Hepatocyte (in vitro differentiated cells): ENCODE measurements at regions not wholly inside any gene's neighbourhood (a gene's known extent, or its start where the extent isn't known, plus 50 kb on each side); places are given as distances from the start of the nearest gene placed in this dataset.
"Not testable (repeated sequence)": the region's sequence is repeated elsewhere in the genome, so short reads cannot be mapped to it uniquely, and the experiment has no call there.

ENCODE experiments used
- DNase-seq: peaks from one replicate; pipeline ENCODE4 v3.0.0-alpha.2; 2016; ENCODE audit warnings: low spot score
- H2AFZ ChIP-seq: fragments of 200-600 bp; sonication (generic); 2 replicates; pipeline ENCODE4 v1.6.0; 2016; ENCODE audit warnings: antibody characterized with exemption, mild to moderate bottlenecking
- H3K27ac ChIP-seq: fragments of 200-600 bp; sonication (generic); 2 replicates; pipeline ENCODE4 v1.5.1; 2016; ENCODE audit warnings: mild to moderate bottlenecking
- H3K27me3 ChIP-seq: fragments of 200-600 bp; sonication (generic); 2 replicates; pipeline ENCODE4 v1.6.1; 2016
- H3K36me3 ChIP-seq: fragments of 200-600 bp; sonication (generic); replicated peaks from 2 replicates; pipeline ENCODE4 v1.5.1; 2016; ENCODE audit warnings: low read depth; ENCODE audit not compliant: insufficient read depth
- H3K4me1 ChIP-seq: fragments of 200-600 bp; sonication (generic); 2 replicates; pipeline ENCODE4 v1.5.1; 2016; ENCODE audit warnings: mild to moderate bottlenecking, moderate library complexity; ENCODE audit not compliant: insufficient read depth
- H3K4me2 ChIP-seq: fragments of 200-600 bp; sonication (generic); 2 replicates; pipeline ENCODE4 v1.6.0; 2016
- H3K4me3 ChIP-seq: fragments of 200-600 bp; sonication (generic); 2 replicates; pipeline ENCODE4 v1.5.1; 2016; ENCODE audit warnings: mild to moderate bottlenecking
- H3K79me2 ChIP-seq: fragments of 200-600 bp; sonication (generic); 2 replicates; pipeline ENCODE4 v1.6.0; 2017; ENCODE audit warnings: mild to moderate bottlenecking
- H3K9me2 ChIP-seq: fragments of 200-600 bp; sonication (generic); replicated peaks from 2 replicates; pipeline ENCODE4 v1.6.0; 2017; ENCODE audit warnings: mild to moderate bottlenecking; ENCODE audit not compliant: insufficient read depth
- H3K9me3 ChIP-seq: fragments of 200-600 bp; sonication (generic); 2 replicates; pipeline ENCODE4 v1.5.1; 2016; ENCODE audit warnings: low read depth, mild to moderate bottlenecking
- H4K20me1 ChIP-seq: fragments of 200-600 bp; sonication (generic); 2 replicates; pipeline ENCODE4 v1.6.0; 2016; ENCODE audit warnings: mild to moderate bottlenecking; ENCODE audit not compliant: insufficient read depth, poor library complexity, severe bottlenecking
- CTCF ChIP-seq: fragments of 200-600 bp; sonication (generic); IDR thresholded peaks from 2 replicates; pipeline ENCODE4 v1.5.1; 2016; ENCODE audit warnings: antibody characterized with exemption, mild to moderate bottlenecking; ENCODE audit not compliant: poor library complexity
- EZH2 ChIP-seq: fragments of 200-600 bp; sonication (generic); IDR thresholded peaks from 2 replicates; pipeline ENCODE4 v1.6.1; 2016; ENCODE audit warnings: antibody characterized with exemption, mild to moderate bottlenecking, borderline replicate concordance
- EZH2phosphoT487 ChIP-seq: fragments of 200-600 bp; sonication (generic); IDR thresholded peaks from one replicate; pipeline ENCODE4 v1.6.1; 2018; ENCODE audit warnings: antibody characterized with exemption, mild to moderate bottlenecking, low read depth, moderate library complexity; ENCODE audit not compliant: unreplicated experiment, severe bottlenecking
- WGBS: methylation state at CpG from one replicate; pipeline ENCODE4 v1.1.6; 2016; ENCODE audit warnings: low lambda C conversion rate; ENCODE audit errors: missing lambda C conversion rate; 5-methylcytosine and 5-hydroxymethylcytosine counted together

GRCh38 chr13:22944378-22944777 is 236.4 kb upstream of the SGCG start:
- H3K36me3 ChIP-seq, result no peaks in the 10 kb centered on the region
- no peak for TF ChIP-seq CTCF
- TF ChIP-seq EZH2phosphoT487, result no peak
- no peak for TF ChIP-seq EZH2
- H3K9me2 ChIP-seq, result no peaks in the 10 kb centered on the region
- H3K4me2 ChIP-seq, result no peak overlapping the region
- H2AFZ ChIP-seq, result no peak overlapping the region
- H3K4me1 ChIP-seq, result no peaks in the 10 kb centered on the region
- no peaks in the 10 kb centered on the region for H3K27me3 ChIP-seq
- no peaks in the 10 kb centered on the region for H3K79me2 ChIP-seq
- no peaks in the 10 kb centered on the region for H4K20me1 ChIP-seq
- 91% methylated on average over 13 of the region's 13 CpGs for WGBS
- no peak for DNase-seq
- no peaks in the 10 kb centered on the region for H3K9me3 ChIP-seq
- H3K27ac ChIP-seq, result no peak overlapping the region
- H3K4me3 ChIP-seq, result no peak overlapping the region

- no peaks in the 10 kb centered on the region for H3K36me3 ChIP-seq
- H2AFZ ChIP-seq, result no peak overlapping the region
- no peaks in the 10 kb centered on the region for H3K27me3 ChIP-seq
- H3K9me2 ChIP-seq, result no peaks in the 10 kb centered on the region
- no peaks in the 10 kb centered on the region for H3K79me2 ChIP-seq
- no peaks in the 10 kb centered on the region for H3K9me3 ChIP-seq
- H4K20me1 ChIP-seq, result no peaks in the 10 kb centered on the region
- no peak overlapping the region for H3K4me3 ChIP-seq
- no peak for DNase-seq
- no peak overlapping the region for H3K4me2 ChIP-seq
- no peak overlapping the region for H3K27ac ChIP-seq
- WGBS, result 53% methylated on average over 9 of the region's 9 CpGs
- TF ChIP-seq CTCF (no peak), EZH2 (no peak), EZH2phosphoT487 (no peak)
- no peaks in the 10 kb centered on the region for H3K4me1 ChIP-seq
Observed at GRCh38 chr13:22945321-22946226, 235.2 kb upstream of the SGCG start.

GRCh38 chr13:22948421-22948820 is 232.4 kb upstream of the SGCG start:
- Histone ChIP-seq H3K9me3 (peaks cover 7% of the 10 kb centered on the region), H3K4me3 (no peak overlapping the region), H3K9me2 (no peaks in the 10 kb centered on the region), H3K36me3 (no peaks in the 10 kb centered on the region), H3K27me3 (no peaks in the 10 kb centered on the region), H3K79me2 (no peaks in the 10 kb centered on the region), H3K27ac (no peak overlapping the region), H3K4me1 (no peaks in the 10 kb centered on the region), H4K20me1 (no peaks in the 10 kb centered on the region), H2AFZ (no peak overlapping the region), H3K4me2 (no peak overlapping the region)
- no peak for DNase-seq
- TF ChIP-seq CTCF (no peak), EZH2phosphoT487 (no peak), EZH2 (no peak)
- 95% methylated on average over 13 of the region's 13 CpGs for WGBS

GRCh38 chr13:22952018-22952417 is 228.8 kb upstream of the SGCG start:
- not testable (repeated sequence) for H3K4me3 ChIP-seq, H3K4me2 ChIP-seq, H3K27me3 ChIP-seq, H4K20me1 ChIP-seq, H2AFZ ChIP-seq, H3K27ac ChIP-seq, DNase-seq, H3K4me1 ChIP-seq, H3K79me2 ChIP-seq, H3K36me3 ChIP-seq, H3K9me3 ChIP-seq, H3K9me2 ChIP-seq

- not testable (repeated sequence) for H3K36me3 ChIP-seq
Observed at GRCh38 chr13:22955147-22955546, 225.6 kb upstream of the SGCG start.

GRCh38 chr13:22956456-22957115 is 224.2 kb upstream of the SGCG start:
- not testable (repeated sequence) for H3K4me3 ChIP-seq, H3K36me3 ChIP-seq, H3K9me2 ChIP-seq, DNase-seq, H3K79me2 ChIP-seq, H3K27ac ChIP-seq, H3K9me3 ChIP-seq, H3K27me3 ChIP-seq, H3K4me1 ChIP-seq, H4K20me1 ChIP-seq, H2AFZ ChIP-seq, H3K4me2 ChIP-seq
- WGBS, result 86% methylated on average over 9 of the region's 9 CpGs

More at GRCh38 chr13:22955147-22955546, 225.6 kb upstream of the SGCG start:
- H4K20me1 ChIP-seq, H3K9me3 ChIP-seq, H3K4me2 ChIP-seq, H2AFZ ChIP-seq, H3K27me3 ChIP-seq, H3K79me2 ChIP-seq, H3K9me2 ChIP-seq, H3K27ac ChIP-seq, H3K4me3 ChIP-seq, DNase-seq, H3K4me1 ChIP-seq: not testable (repeated sequence)
- 42% methylated on average over 2 of the region's 2 CpGs for WGBS
